GM21737 (cell line): ENCODE measurements at regions not wholly inside any gene's neighbourhood (a gene's known extent, or its start where the extent isn't known, plus 50 kb on each side); places are given as distances from the start of the nearest gene placed in this dataset.

Experiments
- ATAC-seq: cut with Tn5 transposase; IDR thresholded peaks from one replicate; pipeline ENCODE4 v1.9.1; 2021; ENCODE audit warnings: mild to moderate bottlenecking, moderate library complexity; ENCODE audit not compliant: unreplicated experiment

- ATAC-seq: no peak
Measured at GRCh38 chr14:51442513-51443175, 202.6 kb downstream of the TMX1 start.

DNA sequence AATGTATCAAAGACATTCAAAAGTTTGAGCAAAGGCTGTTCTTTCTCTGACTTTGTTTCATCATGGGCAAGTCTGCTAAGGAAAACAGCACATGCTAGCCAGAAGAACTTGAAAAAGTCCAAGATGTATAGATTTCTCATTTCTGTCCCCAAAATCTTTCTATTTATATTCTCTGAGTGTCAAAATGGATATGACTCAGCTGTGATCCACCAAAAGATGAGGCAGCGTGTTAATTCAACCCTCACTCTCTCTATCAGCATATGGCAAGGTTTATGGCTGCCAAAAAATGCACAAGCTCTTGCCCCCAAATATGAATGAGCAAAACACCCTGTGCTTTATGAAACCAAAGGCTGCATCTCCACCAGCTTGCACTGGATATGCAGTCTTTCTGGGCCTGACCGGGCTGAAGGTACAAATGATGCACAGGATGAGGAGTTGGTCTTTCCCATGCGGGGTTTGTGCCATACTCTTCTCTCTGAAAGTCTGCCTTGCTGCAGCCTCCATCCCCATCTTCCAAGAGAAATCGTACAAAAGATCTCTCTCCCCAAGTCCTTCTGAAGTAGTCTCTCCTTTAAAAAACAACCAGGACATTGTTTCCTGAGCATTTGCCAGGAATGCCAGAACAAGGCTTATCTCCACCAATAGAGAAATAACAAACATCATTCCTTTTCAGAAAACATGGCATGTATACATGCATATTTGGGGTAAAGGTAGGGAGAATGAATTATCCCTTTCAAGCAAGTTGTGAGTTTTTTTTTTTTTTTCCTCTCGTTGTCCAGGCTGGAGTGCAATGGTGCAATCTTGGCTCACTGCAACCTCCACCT lies 203.4 kb downstream of the TMX1 start:
- ATAC-seq: no peak

- no peak for ATAC-seq
Measured at GRCh38 chr14:51444353-51445000, 204.4 kb downstream of the TMX1 start.

DNA sequence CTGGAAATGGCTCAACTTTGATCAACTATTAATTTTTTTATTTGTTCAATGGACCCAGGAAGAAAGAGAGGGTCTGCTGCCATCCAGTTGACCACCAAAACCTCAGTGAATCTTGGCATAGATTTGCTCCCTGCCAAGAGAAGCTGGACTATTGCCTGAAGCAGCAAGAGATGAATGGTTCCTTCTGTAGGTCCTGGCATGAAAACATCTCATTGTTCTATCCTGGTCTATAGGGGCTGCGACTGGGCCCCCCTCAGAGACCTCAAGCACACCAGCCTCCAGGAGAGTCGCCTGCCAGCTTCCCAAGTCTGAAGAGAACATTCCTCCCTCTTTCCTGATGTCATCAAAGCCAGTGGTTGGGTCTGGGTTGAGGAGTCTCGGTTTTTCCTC lies 204.9 kb downstream of the TMX1 start:
- ATAC-seq: no peak

DNA sequence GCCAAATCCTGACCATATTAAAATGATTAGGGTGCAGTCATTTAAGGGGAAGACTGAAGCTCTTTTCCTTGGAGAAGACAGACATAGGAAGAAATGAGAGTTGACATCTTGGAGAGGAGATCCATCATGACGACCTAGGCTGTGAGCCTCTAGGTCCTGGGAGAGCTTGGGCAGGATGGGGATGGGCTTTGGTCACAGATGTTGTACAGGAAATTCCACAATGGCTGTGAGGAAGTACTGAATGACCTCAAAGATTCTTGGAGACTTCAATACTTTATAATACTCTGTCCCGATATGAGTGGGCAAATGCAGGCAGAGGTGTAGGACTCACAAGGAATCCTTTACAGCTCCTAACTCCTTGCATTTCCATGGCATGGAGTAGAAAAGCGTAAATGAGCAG lies 204.9 kb upstream of the FRMD6 start:
- ATAC-seq: no peak

DNA sequence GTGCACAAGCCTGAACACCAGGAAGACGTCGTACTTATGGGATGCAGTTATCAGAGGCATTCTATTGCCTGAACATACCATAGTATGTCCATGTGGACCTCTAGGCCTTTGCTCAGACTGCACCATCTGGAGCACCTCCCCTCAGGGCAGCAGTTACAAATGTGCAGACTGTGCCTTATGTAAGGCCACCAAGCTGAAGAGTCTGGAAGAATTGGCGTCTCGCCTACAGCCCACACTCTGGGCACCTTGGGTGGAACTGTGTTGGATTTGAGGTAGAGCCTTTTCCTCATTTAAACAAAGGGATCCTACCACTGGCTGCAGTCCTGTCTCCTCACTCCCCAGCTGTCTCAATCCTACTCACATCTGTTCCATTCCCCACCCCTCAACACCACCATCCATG lies 204.3 kb upstream of the FRMD6 start:
- no peak for ATAC-seq

- no peak for ATAC-seq
Measured at GRCh38 chr14:51448831-51449670, 202.7 kb upstream of the FRMD6 start.

GRCh38 chr14:51449681-51450080 lies 202.0 kb upstream of the FRMD6 start:
- no peak for ATAC-seq

DNA sequence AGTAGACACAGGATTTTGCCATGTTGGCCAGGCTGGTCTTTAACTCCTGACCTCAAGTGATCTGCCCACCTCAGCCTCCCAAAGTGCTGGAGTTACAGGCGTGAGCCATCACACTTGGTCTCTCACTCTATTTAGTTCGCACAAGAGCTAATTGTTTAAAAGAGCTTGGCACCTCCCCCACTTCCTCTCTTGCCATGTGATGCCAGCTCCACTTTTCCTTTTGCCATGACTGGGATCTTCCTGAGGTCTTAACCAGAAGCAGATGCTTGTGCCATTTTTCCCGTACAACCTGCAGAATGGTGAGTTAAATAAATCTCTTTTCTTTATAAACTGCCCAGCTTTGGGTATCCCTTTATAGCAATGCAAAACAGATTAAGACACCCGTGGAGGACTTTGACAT lies 200.1 kb upstream of the FRMD6 start:
- no peak for ATAC-seq

DNA sequence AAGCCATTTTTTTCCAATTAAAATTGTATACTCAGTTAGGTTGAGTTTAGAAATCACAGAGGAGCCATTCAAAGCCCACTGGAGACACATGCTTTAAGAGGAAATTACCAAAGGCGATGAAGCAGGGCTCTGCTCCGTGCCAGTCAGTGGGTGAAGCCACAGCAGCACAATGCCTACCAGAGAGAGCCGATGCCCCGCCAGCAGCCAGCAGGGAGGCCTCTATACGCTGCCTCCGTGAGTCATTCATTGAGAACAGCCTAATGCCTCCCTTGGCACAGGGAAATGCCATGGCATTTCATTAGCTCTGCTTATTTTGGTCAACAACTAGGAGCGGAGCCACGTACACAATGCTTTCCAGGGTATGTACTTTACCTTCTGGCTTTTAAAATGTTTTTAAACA lies 197.8 kb upstream of the FRMD6 start:
- ATAC-seq: no peak

GRCh38 chr14:51454351-51454750 lies 197.4 kb upstream of the FRMD6 start:
- ATAC-seq: no peak

- ATAC-seq: no peak
Measured at GRCh38 chr14:51455041-51455835, 196.5 kb upstream of the FRMD6 start.

DNA sequence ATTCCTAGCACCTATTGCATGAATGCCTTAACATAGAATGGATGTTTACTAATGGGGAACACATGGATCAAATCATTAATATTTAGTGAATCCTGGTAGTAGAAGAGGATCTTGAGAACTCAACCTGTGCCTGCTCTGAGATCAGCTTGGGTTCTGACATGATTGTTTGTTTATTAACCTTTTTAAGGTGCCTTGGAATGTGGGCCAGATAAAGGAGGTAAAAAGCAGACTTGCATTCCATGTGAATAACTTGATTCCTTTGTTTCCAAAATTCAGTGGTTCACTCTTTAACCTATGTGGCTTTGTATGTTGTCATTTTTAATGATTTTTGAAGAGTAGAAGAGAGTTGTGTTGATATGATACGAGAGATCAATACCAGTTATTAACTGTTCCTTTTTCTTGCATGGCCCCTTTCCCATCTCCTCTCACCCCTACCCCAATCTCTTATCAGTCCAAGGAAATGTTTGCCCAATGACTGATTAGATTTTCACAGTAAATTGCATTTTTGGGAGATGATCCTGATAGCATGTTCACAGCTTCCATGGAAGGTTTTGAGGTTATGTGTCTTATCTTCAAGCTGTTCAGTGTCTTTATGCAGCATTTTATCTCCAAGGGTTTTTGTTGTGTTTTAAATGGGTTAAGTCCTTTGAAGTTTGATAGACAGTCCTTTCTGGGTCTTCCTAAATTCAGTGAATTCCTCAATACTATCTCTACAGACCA lies 193.7 kb upstream of the FRMD6 start:
- no peak for ATAC-seq

GRCh38 chr14:51458563-51458955 lies 193.2 kb upstream of the FRMD6 start:
- no peak for ATAC-seq

GRCh38 chr14:51460011-51460410 lies 191.7 kb upstream of the FRMD6 start:
- no peak for ATAC-seq

DNA sequence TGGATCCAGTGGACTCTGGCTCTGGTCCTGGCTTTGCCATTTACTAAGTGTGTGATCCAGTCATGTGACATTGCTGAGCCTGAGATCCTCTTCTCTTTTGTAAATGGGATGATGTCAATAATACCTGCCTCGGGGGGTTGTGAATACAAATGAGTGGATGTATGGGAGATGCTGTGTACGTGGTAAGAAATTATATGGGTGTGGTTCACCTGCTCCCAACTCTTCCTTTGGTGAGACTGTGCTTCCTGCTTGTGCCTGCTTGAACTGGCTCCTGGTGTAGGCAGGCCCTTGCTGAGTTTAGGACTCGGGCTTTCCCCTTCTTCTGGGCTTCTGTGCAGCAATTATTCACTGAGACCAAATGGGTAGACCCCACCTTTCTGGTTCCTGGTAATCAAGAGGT lies 189.5 kb upstream of the FRMD6 start:
- ATAC-seq: no peak

DNA sequence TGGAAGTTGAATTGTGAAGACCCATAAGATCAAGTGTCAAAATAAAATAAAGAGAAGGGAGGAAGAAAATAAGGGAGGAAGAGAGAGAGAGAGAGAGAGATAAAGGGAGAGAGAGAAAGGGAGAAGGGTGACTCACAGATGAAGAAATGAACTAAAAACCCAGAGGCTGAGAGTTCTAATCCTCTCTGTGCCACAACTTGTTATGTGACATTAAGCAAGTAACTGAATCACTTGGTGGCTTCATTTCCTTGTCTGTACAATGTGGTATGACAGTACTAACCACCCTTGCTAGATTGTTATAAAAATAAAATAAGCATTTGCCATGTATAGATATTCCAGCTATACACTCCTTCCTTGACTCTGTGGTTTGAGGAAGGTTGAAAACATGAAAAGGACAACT lies 189.0 kb upstream of the FRMD6 start:
- no peak for ATAC-seq

GRCh38 chr14:51463461-51463860 lies 188.2 kb upstream of the FRMD6 start:
- ATAC-seq: no peak

- ATAC-seq: no peak
Measured at GRCh38 chr14:51464411-51464810, 187.3 kb upstream of the FRMD6 start.

DNA sequence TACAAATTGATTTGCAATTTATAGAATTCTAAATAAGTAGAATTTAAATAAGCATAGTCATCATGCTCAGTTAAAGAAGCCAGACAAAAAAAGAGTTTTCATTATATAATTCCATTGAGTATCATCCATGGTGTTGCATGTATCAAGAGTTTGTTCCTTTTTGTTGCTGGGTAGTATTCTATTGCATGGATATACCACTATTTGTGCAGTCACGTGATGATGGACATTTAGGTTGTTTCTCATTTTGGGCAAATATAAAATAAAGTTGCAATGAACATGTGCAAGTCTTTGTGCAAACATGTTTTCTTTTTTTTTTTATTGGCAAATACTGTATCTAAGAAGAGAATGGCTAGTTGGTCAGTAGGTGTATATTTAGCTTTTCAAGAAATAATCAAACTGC lies 186.2 kb upstream of the FRMD6 start:
- no peak for ATAC-seq
